Stimulated activated CD4-positive, alpha-beta T cell treated with anti-CD3 and anti-CD28 coated beads, TNF-alpha, amount 100 ng/mL, for 24 hours (primary cell): ENCODE measurements at regions not wholly inside any gene's neighbourhood (a gene's known extent, or its start where the extent isn't known, plus 50 kb on each side); places are given as distances from the start of the nearest gene placed in this dataset.

Experiments
- DNase-seq, 3 experiments: peaks; one replicate each; pipeline ENCODE4 v3.0.0-alpha.2; 2020; ENCODE audit warnings: low read depth in 3 of 3

GRCh38 chr15:93646193-93646592, 557.2 kb upstream of the RGMA start:
- no peak for DNase-seq

- no peak for DNase-seq
Observed at GRCh38 chr15:93645594-93645993, 556.6 kb upstream of the RGMA start.

GRCh38 chr15:93644595-93644994, 555.6 kb upstream of the RGMA start:
- DNase-seq: no peak

- DNase-seq: no peak
Observed at GRCh38 chr15:93640411-93640962, 551.5 kb upstream of the RGMA start.

GRCh38 chr15:93631958-93632618, 543.1 kb upstream of the RGMA start:
- DNase-seq: no peak

GRCh38 chr15:93619597-93619996, 530.6 kb upstream of the RGMA start:
- no peak for DNase-seq

GRCh38 chr15:93617443-93617842, 528.4 kb upstream of the RGMA start:
- DNase-seq: no peak

- no peak for DNase-seq
Observed at GRCh38 chr15:93614386-93615104, 525.5 kb upstream of the RGMA start.

GRCh38 chr15:93613386-93613785, 524.4 kb upstream of the RGMA start:
- no peak for DNase-seq

GRCh38 chr15:93612953-93613352, 523.9 kb upstream of the RGMA start:
- DNase-seq: no peak

- no peak for DNase-seq
Observed at GRCh38 chr15:93610944-93611343, 521.9 kb upstream of the RGMA start.

GRCh38 chr15:93608643-93609148, 519.7 kb upstream of the RGMA start:
- DNase-seq: no peak

- DNase-seq: no peak
Observed at GRCh38 chr15:93603550-93603949, 514.5 kb upstream of the RGMA start.

GRCh38 chr15:93587059-93587521, 498.1 kb upstream of the RGMA start:
- DNase-seq: no peak

GRCh38 chr15:93585012-93585411, 496.0 kb upstream of the RGMA start:
- DNase-seq: no peak

- no peak for DNase-seq
Observed at GRCh38 chr15:93583968-93584367, 495.0 kb upstream of the RGMA start.

GRCh38 chr15:93583552-93583951, 494.5 kb upstream of the RGMA start:
- no peak for DNase-seq

- no peak for DNase-seq
Observed at GRCh38 chr15:93570527-93570926, 481.5 kb upstream of the RGMA start.

GRCh38 chr15:93566762-93567161, 477.8 kb upstream of the RGMA start:
- DNase-seq: no peak

GRCh38 chr15:93565201-93565600, 476.2 kb upstream of the RGMA start:
- no peak for DNase-seq

- no peak for DNase-seq
Observed at GRCh38 chr15:93563218-93563617, 474.2 kb upstream of the RGMA start.

- no peak for DNase-seq
Observed at GRCh38 chr15:93562395-93563123, 473.5 kb upstream of the RGMA start.
